Prostate gland (tissue), 2 donors: ENCODE measurements at regions not wholly inside any gene's neighbourhood (a gene's known extent, or its start where the extent isn't known, plus 50 kb on each side); places are given as distances from the start of the nearest gene placed in this dataset. TPM values are rescaled to one million over a fixed set of nuclear protein-coding genes. Genes with fewer than 3 reads are reported as not detected.
"Not testable (repeated sequence)": the region's sequence is repeated elsewhere in the genome, so short reads cannot be mapped to it uniquely, and the experiment has no call there.

Experiments
- DNase-seq: peaks from one replicate; pipeline ENCODE4 v3.0.0-alpha.2; 2019; ENCODE audit warnings: low spot score
- H3K27ac ChIP-seq, 2 donors: fragments of 200-600 bp; sonication (generic); 2 replicates each; pipeline ENCODE4 v1.5.1; 2017 to 2019
- H3K27me3 ChIP-seq: fragments of 200-600 bp; sonication (generic); replicated peaks from 2 replicates; pipeline ENCODE4 v1.5.1; 2019; ENCODE audit not compliant: insufficient read depth
- H3K36me3 ChIP-seq, 2 donors: fragments of 200-600 bp; sonication (generic); 1 replicate in 1 of 2; 2 replicates in 1 of 2; pipeline versions ENCODE4 v1.5.1 to v1.8.1; 2017 to 2019
- H3K4me1 ChIP-seq: fragments of 200-600 bp; sonication (generic); replicated peaks from 2 replicates; pipeline ENCODE4 v1.5.1; 2019
- H3K4me3 ChIP-seq, 2 donors: fragments of 200-600 bp; sonication (generic); 2 replicates each; pipeline ENCODE4 v1.5.1; 2017 to 2019
- H3K9me3 ChIP-seq: fragments of 200-600 bp; sonication (generic); 2 replicates; pipeline ENCODE4 v1.5.1; 2017
- POLR2A ChIP-seq: fragments of 450-650 bp; IDR thresholded peaks from one replicate; pipeline ENCODE4 v1.6.1; 2016; ENCODE audit warnings: antibody characterized with exemption, mild to moderate bottlenecking
- POLR2AphosphoS5 ChIP-seq: sonication (generic); formaldehyde crosslinking; IDR thresholded peaks from one replicate; pipeline ENCODE4 v1.6.1; 2017; ENCODE audit warnings: antibody characterized with exemption
- WGBS: methylation state at CpG from one replicate; pipeline ENCODE4 v1.1.5; 2018; 5-methylcytosine and 5-hydroxymethylcytosine counted together
- intact Hi-C: fragments of 100-400 bp; cut with DNase I; formaldehyde crosslinking; loops from one replicate; pipeline ENCODE4 v1.14.2; 2022
- microRNA-seq: library from miRNA; unstranded; fragments of <30 nt; microRNA quantifications from one replicate; pipeline ENCODE4, GENCODE V29; 2016
- small RNA-seq, 2 donors: library from RNA; depleted of rRNA; stranded (forward); fragments of <200 nt; gene quantifications; one replicate each; pipeline ENCODE3, GENCODE V24; 2016
- TF ChIP-seq, protein P1 (sequence below), 4 experiments: fragments of 200-600 bp in 2 of 4; fragments of 450-650 bp in 2 of 4; sonication (generic) in 2 of 4; IDR thresholded peaks; 1 replicate in 3 of 4; 2 replicates in 1 of 4; pipeline ENCODE4 v1.5.1; 2016 to 2019; ENCODE audit warnings: antibody characterized with exemption in 4 of 4, mild to moderate bottlenecking in 2 of 4, moderate library complexity in 2 of 4

DNA sequence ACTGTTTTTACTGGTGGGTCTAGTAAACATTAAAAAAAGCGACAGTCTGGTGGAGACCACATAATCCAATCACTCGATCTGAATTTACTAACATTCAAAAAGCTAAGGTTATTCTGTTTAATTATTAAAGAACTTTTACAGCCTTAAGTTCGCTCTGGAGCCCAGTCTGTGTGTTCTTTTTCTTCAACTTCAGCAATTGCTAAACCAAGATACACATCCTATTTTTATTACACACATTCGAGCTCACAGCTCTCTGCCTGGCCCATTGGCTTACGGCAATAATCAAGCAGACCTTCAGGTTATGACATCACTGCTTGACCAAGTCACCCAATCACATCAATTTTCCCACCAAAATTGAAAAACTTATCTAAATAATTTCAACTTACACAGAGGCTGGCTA lies 57.4 kb upstream of the PRSS16 start:
- Histone ChIP-seq H3K4me1 (no peaks in the 10 kb centered on the region), H3K4me3 (no peak overlapping the region), H3K9me3 (no peaks in the 10 kb centered on the region), H3K27me3 (no peaks in the 10 kb centered on the region), H3K27ac (no peak overlapping the region), H3K36me3 (no peaks in the 10 kb centered on the region)
- DNase-seq, result no peak
- intact Hi-C loops, result no loop called here
- WGBS, result 82% methylated on average over 5 of the region's 5 CpGs
- TF ChIP-seq POLR2AphosphoS5, result no peak
- TF ChIP-seq POLR2A, result no peak
- TF ChIP-seq, protein P1, sequence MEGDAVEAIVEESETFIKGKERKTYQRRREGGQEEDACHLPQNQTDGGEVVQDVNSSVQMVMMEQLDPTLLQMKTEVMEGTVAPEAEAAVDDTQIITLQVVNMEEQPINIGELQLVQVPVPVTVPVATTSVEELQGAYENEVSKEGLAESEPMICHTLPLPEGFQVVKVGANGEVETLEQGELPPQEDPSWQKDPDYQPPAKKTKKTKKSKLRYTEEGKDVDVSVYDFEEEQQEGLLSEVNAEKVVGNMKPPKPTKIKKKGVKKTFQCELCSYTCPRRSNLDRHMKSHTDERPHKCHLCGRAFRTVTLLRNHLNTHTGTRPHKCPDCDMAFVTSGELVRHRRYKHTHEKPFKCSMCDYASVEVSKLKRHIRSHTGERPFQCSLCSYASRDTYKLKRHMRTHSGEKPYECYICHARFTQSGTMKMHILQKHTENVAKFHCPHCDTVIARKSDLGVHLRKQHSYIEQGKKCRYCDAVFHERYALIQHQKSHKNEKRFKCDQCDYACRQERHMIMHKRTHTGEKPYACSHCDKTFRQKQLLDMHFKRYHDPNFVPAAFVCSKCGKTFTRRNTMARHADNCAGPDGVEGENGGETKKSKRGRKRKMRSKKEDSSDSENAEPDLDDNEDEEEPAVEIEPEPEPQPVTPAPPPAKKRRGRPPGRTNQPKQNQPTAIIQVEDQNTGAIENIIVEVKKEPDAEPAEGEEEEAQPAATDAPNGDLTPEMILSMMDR (IDR thresholded peaks at IDR 0.05), result no peak

GRCh38 chr6:27194453-27194852 lies 53.0 kb upstream of the PRSS16 start:
- H3K27ac ChIP-seq, H3K4me1 ChIP-seq, DNase-seq, H3K9me3 ChIP-seq, H3K36me3 ChIP-seq, H3K27me3 ChIP-seq, H3K4me3 ChIP-seq, intact Hi-C loops: not testable (repeated sequence)
- WGBS, result 67% methylated on average over 4 of the region's 4 CpGs

- 69% methylated on average over 3 of the region's 3 CpGs for WGBS
- H3K4me3 ChIP-seq, H3K9me3 ChIP-seq, H3K36me3 ChIP-seq, H3K27me3 ChIP-seq, DNase-seq, H3K4me1 ChIP-seq, intact Hi-C loops, H3K27ac ChIP-seq: not testable (repeated sequence)
Measured at GRCh38 chr6:27195547-27195946, 52.0 kb upstream of the PRSS16 start.

Small RNA genes in the stretch of these regions (microRNA-seq; reads per million reads assigned to microRNA genes)
- not detected for gene MIR3143

Small RNA genes in the stretch of these regions (small RNA-seq; reads per million reads assigned to genes)
- gene MIR3143 (0 to 0.09 reads per million in 2 donors), gene RNU2-62P (0 to 0.10 reads per million in 2 donors)
